Left ventricle myocardium inferior (tissue), 1 donor: ENCODE measurements at regions not wholly inside any gene's neighbourhood (a gene's known extent, or its start where the extent isn't known, plus 50 kb on each side); places are given as distances from the start of the nearest gene placed in this dataset.

Experiments
- DNase-seq: peaks from one replicate; pipeline ENCODE4 v3.0.0-alpha.2; 2020
- H3K27ac ChIP-seq: fragments of 200-600 bp; replicated peaks from 2 replicates; pipeline ENCODE4 v1.8.0; 2021
- H3K27me3 ChIP-seq: fragments of 200-600 bp; 2 replicates; pipeline ENCODE4 v1.8.0; 2021; ENCODE audit warnings: low read depth
- H3K36me3 ChIP-seq: fragments of 200-600 bp; 2 replicates; pipeline ENCODE4 v1.8.0; 2021
- H3K4me1 ChIP-seq: fragments of 200-600 bp; 2 replicates; pipeline ENCODE4 v1.8.0; 2021
- H3K4me3 ChIP-seq: fragments of 200-600 bp; 2 replicates; pipeline ENCODE4 v1.8.0; 2021; ENCODE audit warnings: mild to moderate bottlenecking, moderate library complexity
- H3K9me3 ChIP-seq: fragments of 200-600 bp; replicated peaks from 2 replicates; pipeline ENCODE4 v1.8.0; 2021
- CTCF ChIP-seq: fragments of 200-600 bp; IDR thresholded peaks from 2 replicates; pipeline ENCODE4 v1.8.0; 2021; ENCODE audit warnings: antibody characterized with exemption, mild to moderate bottlenecking, borderline replicate concordance
- intact Hi-C: fragments of 100-400 bp; cut with micrococcal nuclease; formaldehyde crosslinking; loops from one replicate; pipeline ENCODE4 v1.11.0; 2022
- donor health status: DM: no; HTN: yes; CAD: no; lungs with severe emphysema.

GRCh38 chr3:148235566-148235965 is 462.1 kb upstream of the AGTR1 start:
- Histone ChIP-seq H3K36me3 (no peaks in the 10 kb centered on the region), H3K4me3 (no peak overlapping the region), H3K9me3 (no peaks in the 10 kb centered on the region), H3K27me3 (no peaks in the 10 kb centered on the region), H3K27ac (no peak overlapping the region), H3K4me1 (no peaks in the 10 kb centered on the region)
- no peak for TF ChIP-seq CTCF
- DNase-seq = no peak
- intact Hi-C loops = no loop called here

- no peak for DNase-seq
- H3K4me1 ChIP-seq = no peaks in the 10 kb centered on the region
These were observed 459.3 kb upstream of the AGTR1 start for GRCh38 chr3:148238421-148238821.

GRCh38 chr3:148240351-148240750 is 457.4 kb upstream of the AGTR1 start:
- DNase-seq = no peak
- intact Hi-C loops = no loop called here
- TF ChIP-seq CTCF = no peak
- Histone ChIP-seq H3K27me3 (no peaks in the 10 kb centered on the region), H3K27ac (no peak overlapping the region), H3K4me1 (no peaks in the 10 kb centered on the region), H3K9me3 (no peaks in the 10 kb centered on the region), H3K36me3 (no peaks in the 10 kb centered on the region), H3K4me3 (no peak overlapping the region)

More at GRCh38 chr3:148238421-148238821, 459.3 kb upstream of the AGTR1 start:
- Histone ChIP-seq H3K36me3 (no peaks in the 10 kb centered on the region), H3K4me3 (no peak overlapping the region), H3K27ac (no peak overlapping the region), H3K27me3 (no peaks in the 10 kb centered on the region), H3K9me3 (no peaks in the 10 kb centered on the region)
- intact Hi-C loops = no loop called here
- TF ChIP-seq CTCF = no peak

GRCh38 chr3:148243609-148244008 is 454.1 kb upstream of the AGTR1 start:
- Histone ChIP-seq H3K4me3 (no peak overlapping the region), H3K36me3 (no peaks in the 10 kb centered on the region), H3K27ac (no peak overlapping the region), H3K9me3 (no peaks in the 10 kb centered on the region), H3K27me3 (no peaks in the 10 kb centered on the region), H3K4me1 (no peaks in the 10 kb centered on the region)
- no peak for TF ChIP-seq CTCF
- intact Hi-C loops = no loop called here
- DNase-seq = no peak

GRCh38 chr3:148246291-148246923 is 451.3 kb upstream of the AGTR1 start:
- no peaks in the 10 kb centered on the region for H3K27me3 ChIP-seq
- intact Hi-C loops = no loop called here
- H3K4me3 ChIP-seq = no peak overlapping the region
- H3K27ac ChIP-seq = no peak overlapping the region
- H3K36me3 ChIP-seq = no peaks in the 10 kb centered on the region
- DNase-seq = no peak
- H3K9me3 ChIP-seq = no peaks in the 10 kb centered on the region
- TF ChIP-seq CTCF = no peak
- no peaks in the 10 kb centered on the region for H3K4me1 ChIP-seq
